OCI-LY7 (cell line): ENCODE measurements at regions not wholly inside any gene's neighbourhood (a gene's known extent, or its start where the extent isn't known, plus 50 kb on each side); places are given as distances from the start of the nearest gene placed in this dataset.
"Not testable (repeated sequence)": the region's sequence is repeated elsewhere in the genome, so short reads cannot be mapped to it uniquely, and the experiment has no call there.

Source experiments
- BruUV-seq: library from RNA; stranded (reverse); fragments of 400-500 nt; replicated peaks from 2 replicates; lab custom pipeline; 2021; lab: Mats Ljungman, UMichigan
- CTCF ChIA-PET: fragments of 300-600 bp; sonication (Branson Sonifier 250); formaldehyde crosslinking; loops from one replicate; lab custom pipeline; 2022; ENCODE audit warnings: antibody characterized with exemption; ENCODE audit not compliant: unreplicated experiment; lab: Charles Lee
- POLR2A ChIA-PET: fragments of 300-600 bp; sonication (Branson Sonifier 250); formaldehyde crosslinking; loops from one replicate; lab custom pipeline; 2022; ENCODE audit warnings: antibody characterized with exemption; lab: Charles Lee
- DNase-seq: peaks from one replicate; pipeline ENCODE4 v3.0.0-alpha.2; 2015; ENCODE audit warnings: low spot score
- H2AFZ ChIP-seq: fragments of 200-600 bp; sonication (generic), shearing (Covaris generic); 2 replicates; pipeline ENCODE4 v1.6.1; 2014; ENCODE audit warnings: mild to moderate bottlenecking, antibody characterized with exemption, low read length, moderate library complexity
- H3K27ac ChIP-seq: fragments of 200-600 bp; sonication (generic); 2 replicates; pipeline ENCODE4 v1.5.1; 2014; ENCODE audit warnings: mixed run types, low read depth, mild to moderate bottlenecking, moderate library complexity, low read length, inconsistent platforms; ENCODE audit not compliant: poor library complexity, severe bottlenecking
- H3K36me3 ChIP-seq: fragments of 200-600 bp; sonication (generic); 2 replicates; pipeline ENCODE4 v1.6.1; 2014; ENCODE audit warnings: mild to moderate bottlenecking, antibody characterized with exemption, low read length, moderate library complexity, mixed read lengths; ENCODE audit not compliant: insufficient read depth
- H3K4me1 ChIP-seq: fragments of 200-600 bp; sonication (generic); 2 replicates; pipeline ENCODE4 v1.5.1; 2014; ENCODE audit warnings: mild to moderate bottlenecking, low read length; ENCODE audit not compliant: insufficient read depth, poor library complexity, severe bottlenecking
- H3K4me2 ChIP-seq: fragments of 200-600 bp; sonication (generic); 2 replicates; pipeline ENCODE4 v1.6.1; 2014; ENCODE audit warnings: mild to moderate bottlenecking, low read length
- H3K4me3 ChIP-seq: fragments of 200-600 bp; sonication (generic); 2 replicates; pipeline ENCODE4 v1.5.1; 2014; ENCODE audit warnings: mild to moderate bottlenecking, low read depth, low read length; ENCODE audit not compliant: poor library complexity, severe bottlenecking
- H3K79me2 ChIP-seq: fragments of 200-600 bp; sonication (generic); 2 replicates; pipeline ENCODE4 v1.6.1; 2016; ENCODE audit warnings: low read depth, mild to moderate bottlenecking, low read length, moderate library complexity, mixed read lengths; ENCODE audit not compliant: insufficient read depth
- H3K9me2 ChIP-seq: fragments of 200-600 bp; sonication (generic); 2 replicates; pipeline ENCODE4 v1.6.1; 2016; ENCODE audit warnings: mild to moderate bottlenecking, low read length, mixed read lengths; ENCODE audit not compliant: insufficient read depth
- H3K9me3 ChIP-seq: fragments of 200-600 bp; sonication (generic); 2 replicates; pipeline ENCODE4 v1.6.1; 2014; ENCODE audit warnings: mild to moderate bottlenecking, mixed run types, low read length, mixed read lengths
- H4K20me1 ChIP-seq: fragments of 200-600 bp; sonication (generic); 2 replicates; pipeline ENCODE4 v1.6.1; 2014; ENCODE audit warnings: mild to moderate bottlenecking, antibody characterized with exemption, low read length, moderate library complexity, mixed read lengths; ENCODE audit not compliant: insufficient read depth
- CTCF ChIP-seq: fragments of 200-600 bp; sonication (generic); conservative IDR thresholded peaks from 2 replicates; pipeline ENCODE4 v1.5.1; 2014; ENCODE audit warnings: mild to moderate bottlenecking, antibody characterized with exemption, low read length, moderate library complexity, mixed read lengths
- EZH2phosphoT487 ChIP-seq: fragments of 200-600 bp; sonication (generic); IDR thresholded peaks from 2 replicates; pipeline ENCODE4 v1.6.1; 2018; ENCODE audit warnings: low read depth, borderline replicate concordance, mild to moderate bottlenecking, mixed run types, antibody characterized with exemption, low read length, moderate library complexity, mixed read lengths
- intact Hi-C: fragments of 100-400 bp; cut with micrococcal nuclease; formaldehyde crosslinking; loops from one replicate; pipeline ENCODE4 v1.10.0; 2022; ENCODE audit not compliant: unreplicated experiment

DNA sequence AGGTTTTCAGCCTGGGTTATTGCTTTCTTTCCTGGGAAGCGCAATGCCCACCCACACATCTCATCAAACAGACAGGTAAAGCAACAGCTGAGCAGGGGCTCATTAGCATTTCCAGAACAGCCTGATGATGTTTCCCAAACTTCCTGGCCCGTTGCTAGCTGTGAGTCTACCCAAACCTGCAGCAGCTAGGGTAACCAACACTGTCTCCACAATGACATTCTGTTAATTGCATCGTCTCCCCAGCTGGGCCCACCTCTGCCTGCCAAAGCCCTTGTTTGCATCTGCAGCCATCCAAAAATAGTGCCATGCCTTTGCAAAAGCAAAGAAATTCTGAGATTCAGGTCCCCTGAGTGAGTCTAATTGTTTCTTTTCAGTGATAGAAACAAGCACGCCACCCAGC, 273.0 kb downstream of the MED10 start:
- intact Hi-C loops: no loop called here
- H3K9me2 ChIP-seq: no peaks in the 10 kb centered on the region
- DNase-seq: peak; percentile 6
- no peaks in the 10 kb centered on the region for H4K20me1 ChIP-seq
- no peak overlapping the region for H2AFZ ChIP-seq
- H3K36me3 ChIP-seq: no peaks in the 10 kb centered on the region
- H3K79me2 ChIP-seq: no peaks in the 10 kb centered on the region
- TF ChIP-seq EZH2phosphoT487 (no peak), CTCF (no peak)
- H3K4me1 ChIP-seq: peaks cover 11% of the 10 kb centered on the region
- H3K9me3 ChIP-seq: no peaks in the 10 kb centered on the region
- H3K4me2 ChIP-seq: no peak overlapping the region
- POLR2A ChIA-PET: interaction anchor here (0.5 to 1.7 kb wide), 3 partner anchors 11 to 163 kb away, joined by 3 to 5 read pairs (median 3); no protein-coding TSS in a partner anchor
- BruUV-seq: no TSS peak
- H3K4me3 ChIP-seq: no peak overlapping the region
- H3K27ac ChIP-seq: no peak overlapping the region
- CTCF ChIA-PET: no interaction called here

DNA sequence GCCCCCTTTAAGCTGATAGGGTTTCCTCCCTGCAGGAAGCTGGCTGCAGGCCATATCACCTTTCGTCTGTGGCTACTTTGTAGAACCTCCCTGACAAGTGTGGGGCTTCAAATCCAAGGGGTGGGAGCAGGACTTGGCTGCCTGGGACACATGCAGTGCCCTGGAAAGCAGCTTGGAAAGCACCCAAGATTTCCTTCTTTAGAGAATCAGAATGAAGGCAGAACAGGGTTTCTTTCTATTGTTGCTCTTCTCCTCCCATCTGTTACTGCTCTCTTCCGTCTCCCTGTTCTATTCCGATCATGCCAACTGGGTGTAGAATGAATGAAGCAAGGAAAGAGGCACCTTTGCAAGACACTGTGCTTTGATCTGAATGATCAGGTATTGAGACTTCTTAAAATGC, 282.2 kb downstream of the MED10 start:
- Histone ChIP-seq H2AFZ (no peak overlapping the region), H4K20me1 (no peaks in the 10 kb centered on the region), H3K4me1 (no peaks in the 10 kb centered on the region), H3K79me2 (no peaks in the 10 kb centered on the region), H3K9me3 (no peaks in the 10 kb centered on the region), H3K9me2 (no peaks in the 10 kb centered on the region), H3K36me3 (no peaks in the 10 kb centered on the region), H3K4me2 (no peak overlapping the region), H3K4me3 (no peak overlapping the region), H3K27ac (no peak overlapping the region)
- ChIA-PET POLR2A (no interaction called here), CTCF (no interaction called here)
- DNase-seq: no peak
- no TSS peak for BruUV-seq
- TF ChIP-seq EZH2phosphoT487 (no peak), CTCF (no peak)
- intact Hi-C loops: no loop called here

- H3K4me1 ChIP-seq, H3K4me3 ChIP-seq, H2AFZ ChIP-seq, BruUV-seq, CTCF ChIA-PET, H3K9me3 ChIP-seq, H4K20me1 ChIP-seq, H3K79me2 ChIP-seq, DNase-seq, intact Hi-C loops, H3K36me3 ChIP-seq, H3K9me2 ChIP-seq, H3K4me2 ChIP-seq, H3K27ac ChIP-seq: not testable (repeated sequence)
- POLR2A ChIA-PET: interaction anchor here (0.8 kb wide), 1 partner anchor 134 kb away, joined by 3 read pairs; no protein-coding TSS in a partner anchor
Measured at GRCh38 chr5:6094180-6094579, 284.2 kb downstream of the MED10 start.
